Endothelial cell of umbilical vein (primary cell): ENCODE measurements at regions not wholly inside any gene's neighbourhood (a gene's known extent, or its start where the extent isn't known, plus 50 kb on each side); places are given as distances from the start of the nearest gene placed in this dataset.

Experiments
- EZH2 ChIP-seq: IDR thresholded peaks from 2 replicates; pipeline ENCODE4 v1.6.1; 2012; ENCODE audit warnings: borderline replicate concordance, low read depth, mild to moderate bottlenecking, moderate library complexity, low read length, inconsistent platforms; ENCODE audit not compliant: severe bottlenecking
- FOS ChIP-seq: IDR thresholded peaks from 2 replicates; pipeline ENCODE4 v1.6.1; 2011; ENCODE audit warnings: mild to moderate bottlenecking, low read length, moderate library complexity, borderline replicate concordance; ENCODE audit not compliant: insufficient read depth
- MAX ChIP-seq: IDR thresholded peaks from 2 replicates; pipeline ENCODE4 v1.6.1; 2011; ENCODE audit not compliant: insufficient read depth, insufficient read length
- POLR2A ChIP-seq: IDR thresholded peaks from 2 replicates; pipeline ENCODE4 v1.6.1; 2012; ENCODE audit warnings: low read depth, mild to moderate bottlenecking, control low read depth, low read length
- POLR2AphosphoS5 ChIP-seq: IDR thresholded peaks from 2 replicates; pipeline ENCODE4 v1.6.1; 2012; ENCODE audit warnings: low read depth, mild to moderate bottlenecking, control low read depth, low read length, moderate library complexity; ENCODE audit not compliant: insufficient read depth
- TF ChIP-seq, protein P1 (sequence below), 2 donors: IDR thresholded peaks; 1 replicate in 1 of 2; 2 replicates in 1 of 2; pipeline ENCODE4 v1.5.1; 2011; ENCODE audit warnings: low read length in 2 of 2, mild to moderate bottlenecking in 2 of 2, moderate library complexity in 2 of 2, control low read depth in 1 of 2, inconsistent platforms in 1 of 2, low read depth in 1 of 2; ENCODE audit not compliant: insufficient read depth in 1 of 2; ENCODE audit errors: extremely low read depth in 1 of 2

GRCh38 chr3:162626172-162626571 lies 1129.6 kb downstream of the OTOL1 start:
- TF ChIP-seq, protein P1, sequence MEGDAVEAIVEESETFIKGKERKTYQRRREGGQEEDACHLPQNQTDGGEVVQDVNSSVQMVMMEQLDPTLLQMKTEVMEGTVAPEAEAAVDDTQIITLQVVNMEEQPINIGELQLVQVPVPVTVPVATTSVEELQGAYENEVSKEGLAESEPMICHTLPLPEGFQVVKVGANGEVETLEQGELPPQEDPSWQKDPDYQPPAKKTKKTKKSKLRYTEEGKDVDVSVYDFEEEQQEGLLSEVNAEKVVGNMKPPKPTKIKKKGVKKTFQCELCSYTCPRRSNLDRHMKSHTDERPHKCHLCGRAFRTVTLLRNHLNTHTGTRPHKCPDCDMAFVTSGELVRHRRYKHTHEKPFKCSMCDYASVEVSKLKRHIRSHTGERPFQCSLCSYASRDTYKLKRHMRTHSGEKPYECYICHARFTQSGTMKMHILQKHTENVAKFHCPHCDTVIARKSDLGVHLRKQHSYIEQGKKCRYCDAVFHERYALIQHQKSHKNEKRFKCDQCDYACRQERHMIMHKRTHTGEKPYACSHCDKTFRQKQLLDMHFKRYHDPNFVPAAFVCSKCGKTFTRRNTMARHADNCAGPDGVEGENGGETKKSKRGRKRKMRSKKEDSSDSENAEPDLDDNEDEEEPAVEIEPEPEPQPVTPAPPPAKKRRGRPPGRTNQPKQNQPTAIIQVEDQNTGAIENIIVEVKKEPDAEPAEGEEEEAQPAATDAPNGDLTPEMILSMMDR (IDR thresholded peaks at IDR 0.05; ENCODE audit: extremely low read depth in 1 of 2, insufficient read depth in 1 of 2, low read depth in 1 of 2, low read length in 2 of 2): no peak
- TF ChIP-seq POLR2AphosphoS5 (no peak), FOS (no peak), EZH2 (no peak), MAX (no peak), POLR2A (no peak)
